Glutamatergic neuron (in vitro differentiated cells): ENCODE measurements at regions not wholly inside any gene's neighbourhood (a gene's known extent, or its start where the extent isn't known, plus 50 kb on each side); places are given as distances from the start of the nearest gene placed in this dataset.

Source experiments
- DNase-seq: peaks from one replicate; pipeline ENCODE4 v3.0.0; 2022
- H3K27ac Mint-ChIP-seq: one replicate; pipeline ENCODE4 v1.8.0; 2020; ENCODE audit warnings: mild to moderate bottlenecking, mixed read lengths, inconsistent platforms; ENCODE audit not compliant: unreplicated experiment
- H3K27me3 Mint-ChIP-seq: one replicate; pipeline ENCODE4 v1.8.0; 2020; ENCODE audit warnings: mild to moderate bottlenecking, moderate library complexity, mixed read lengths, inconsistent platforms; ENCODE audit not compliant: unreplicated experiment
- H3K36me3 Mint-ChIP-seq: one replicate; pipeline ENCODE4 v1.8.0; 2020; ENCODE audit warnings: mild to moderate bottlenecking, mixed read lengths, inconsistent platforms; ENCODE audit not compliant: unreplicated experiment
- H3K4me1 Mint-ChIP-seq: one replicate; pipeline ENCODE4 v1.8.0; 2020; ENCODE audit warnings: mild to moderate bottlenecking, low read depth, mixed read lengths, inconsistent platforms; ENCODE audit not compliant: unreplicated experiment
- H3K4me3 Mint-ChIP-seq: one replicate; pipeline ENCODE4 v1.8.0; 2020; ENCODE audit warnings: mild to moderate bottlenecking, mixed read lengths, inconsistent platforms; ENCODE audit not compliant: unreplicated experiment
- H3K9me3 Mint-ChIP-seq: one replicate; pipeline ENCODE4 v1.8.0; 2020; ENCODE audit warnings: mild to moderate bottlenecking, moderate library complexity, mixed read lengths, inconsistent platforms; ENCODE audit not compliant: unreplicated experiment
- TF ChIP-seq, protein P1 (sequence below): fragments of 200-600 bp; sonication (generic); IDR thresholded peaks from one replicate; pipeline ENCODE4 v1.5.0; 2021; ENCODE audit not compliant: partially characterized antibody, unreplicated experiment

GRCh38 chr15:101545548-101546505, 56.3 kb upstream of the PCSK6 start:
- no peaks in the 10 kb centered on the region for H3K4me1 Mint-ChIP-seq
- H3K27me3 Mint-ChIP-seq = peaks cover 8% of the 10 kb centered on the region
- H3K9me3 Mint-ChIP-seq = no peaks in the 10 kb centered on the region
- no peak for DNase-seq
- peaks cover 16% of the 10 kb centered on the region for H3K36me3 Mint-ChIP-seq
- no peak overlapping the region for H3K27ac Mint-ChIP-seq
- H3K4me3 Mint-ChIP-seq = no peak overlapping the region
- TF ChIP-seq, protein P1, sequence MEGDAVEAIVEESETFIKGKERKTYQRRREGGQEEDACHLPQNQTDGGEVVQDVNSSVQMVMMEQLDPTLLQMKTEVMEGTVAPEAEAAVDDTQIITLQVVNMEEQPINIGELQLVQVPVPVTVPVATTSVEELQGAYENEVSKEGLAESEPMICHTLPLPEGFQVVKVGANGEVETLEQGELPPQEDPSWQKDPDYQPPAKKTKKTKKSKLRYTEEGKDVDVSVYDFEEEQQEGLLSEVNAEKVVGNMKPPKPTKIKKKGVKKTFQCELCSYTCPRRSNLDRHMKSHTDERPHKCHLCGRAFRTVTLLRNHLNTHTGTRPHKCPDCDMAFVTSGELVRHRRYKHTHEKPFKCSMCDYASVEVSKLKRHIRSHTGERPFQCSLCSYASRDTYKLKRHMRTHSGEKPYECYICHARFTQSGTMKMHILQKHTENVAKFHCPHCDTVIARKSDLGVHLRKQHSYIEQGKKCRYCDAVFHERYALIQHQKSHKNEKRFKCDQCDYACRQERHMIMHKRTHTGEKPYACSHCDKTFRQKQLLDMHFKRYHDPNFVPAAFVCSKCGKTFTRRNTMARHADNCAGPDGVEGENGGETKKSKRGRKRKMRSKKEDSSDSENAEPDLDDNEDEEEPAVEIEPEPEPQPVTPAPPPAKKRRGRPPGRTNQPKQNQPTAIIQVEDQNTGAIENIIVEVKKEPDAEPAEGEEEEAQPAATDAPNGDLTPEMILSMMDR = no peak

GRCh38 chr15:101544613-101544945, 55.1 kb upstream of the PCSK6 start:
- H3K27me3 Mint-ChIP-seq = peaks cover 8% of the 10 kb centered on the region

GRCh38 chr15:101543926-101544612, 54.6 kb upstream of the PCSK6 start:
- Mint-ChIP-seq H3K9me3 (peaks cover 3% of the 10 kb centered on the region), H3K4me3 (no peak overlapping the region), H3K36me3 (peaks cover 16% of the 10 kb centered on the region), H3K4me1 (no peaks in the 10 kb centered on the region), H3K27me3 (peaks cover 8% of the 10 kb centered on the region), H3K27ac (no peak overlapping the region)
- no peak for DNase-seq
- TF ChIP-seq, protein P1 = no peak

More at GRCh38 chr15:101544613-101544945, 55.1 kb upstream of the PCSK6 start:
- H3K27ac Mint-ChIP-seq = no peak overlapping the region
- peaks cover 16% of the 10 kb centered on the region for H3K36me3 Mint-ChIP-seq
- no peak for DNase-seq
- H3K4me1 Mint-ChIP-seq = no peaks in the 10 kb centered on the region
- no peak overlapping the region for H3K4me3 Mint-ChIP-seq
- TF ChIP-seq, protein P1 = no peak
- H3K9me3 Mint-ChIP-seq = no peaks in the 10 kb centered on the region

GRCh38 chr15:101543431-101543830, 53.9 kb upstream of the PCSK6 start:
- peaks cover 8% of the 10 kb centered on the region for H3K27me3 Mint-ChIP-seq
- no peak overlapping the region for H3K27ac Mint-ChIP-seq
- peaks cover 16% of the 10 kb centered on the region for H3K36me3 Mint-ChIP-seq
- TF ChIP-seq, protein P1 = no peak
- no peaks in the 10 kb centered on the region for H3K4me1 Mint-ChIP-seq
- no peak for DNase-seq
- peaks cover 6% of the 10 kb centered on the region for H3K9me3 Mint-ChIP-seq
- H3K4me3 Mint-ChIP-seq = no peak overlapping the region

DNA sequence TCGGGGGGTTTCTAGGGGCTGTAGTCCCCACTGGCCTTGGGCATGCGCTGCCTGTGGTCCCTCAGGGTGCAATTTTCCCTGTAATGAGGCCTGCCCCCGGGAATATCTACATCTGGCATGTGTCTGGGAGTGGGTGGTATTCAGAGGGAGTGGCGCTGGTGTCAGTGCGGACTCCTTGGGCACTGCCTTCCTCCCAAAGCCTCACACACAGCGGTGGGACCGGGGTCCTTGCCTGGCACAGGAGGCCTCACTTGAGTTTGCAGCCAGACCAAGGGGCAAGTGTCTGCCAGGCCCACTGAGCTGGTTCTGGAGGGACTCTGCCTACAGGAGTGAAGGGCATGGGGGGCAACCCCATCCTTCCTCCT, 53.5 kb upstream of the PCSK6 start:
- Mint-ChIP-seq H3K4me1 (no peaks in the 10 kb centered on the region), H3K9me3 (peaks cover 6% of the 10 kb centered on the region), H3K27me3 (peaks cover 8% of the 10 kb centered on the region), H3K4me3 (no peak overlapping the region), H3K36me3 (peaks cover 14% of the 10 kb centered on the region), H3K27ac (no peak overlapping the region)
- TF ChIP-seq, protein P1 = no peak
- DNase-seq = no peak
